22Rv1 (cell line): ENCODE measurements at regions not wholly inside any gene's neighbourhood (a gene's known extent, or its start where the extent isn't known, plus 50 kb on each side); places are given as distances from the start of the nearest gene placed in this dataset.

Experiments used
- H3K27ac ChIP-seq: fragments of 450-650 bp; 2 replicates; pipeline ENCODE4 v1.5.1; 2017
- CTCF ChIP-seq: fragments of 450-650 bp; IDR thresholded peaks from 2 replicates; pipeline ENCODE4 v1.5.1; 2017; ENCODE audit warnings: mild to moderate bottlenecking
- ZFX ChIP-seq: fragments of 450-650 bp; IDR thresholded peaks from 2 replicates; pipeline ENCODE4 v1.6.1; 2017; ENCODE audit warnings: antibody characterized with exemption, borderline replicate concordance

DNA sequence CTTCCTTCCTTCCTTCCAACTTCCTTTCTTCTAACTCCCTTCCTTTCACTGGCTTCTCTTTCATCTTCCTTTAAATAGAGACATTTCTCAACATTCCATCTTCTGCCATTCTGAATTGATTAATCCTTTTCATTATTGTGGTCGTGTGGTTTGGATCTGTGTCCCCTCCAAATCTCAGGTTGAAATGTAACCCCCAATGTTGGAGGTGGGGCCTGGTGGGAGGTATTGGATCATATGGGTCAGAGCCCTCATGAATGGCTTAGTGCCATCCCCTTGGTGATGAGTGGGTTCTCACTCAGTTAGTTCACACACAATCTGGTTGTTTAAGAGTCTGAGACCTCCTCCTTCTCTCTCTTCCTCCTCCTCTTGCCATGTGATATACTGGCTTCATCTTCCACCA, 130.9 kb upstream of the SV2C start:
- no peak for TF ChIP-seq ZFX
- TF ChIP-seq CTCF = no peak
- no peak overlapping the region for H3K27ac ChIP-seq

GRCh38 chr5:75951716-75952115, 131.5 kb upstream of the SV2C start:
- no peak for TF ChIP-seq CTCF
- TF ChIP-seq ZFX = no peak
- no peak overlapping the region for H3K27ac ChIP-seq

GRCh38 chr5:75951158-75951557, 132.0 kb upstream of the SV2C start:
- no peak overlapping the region for H3K27ac ChIP-seq
- TF ChIP-seq CTCF (no peak), ZFX (no peak)

DNA sequence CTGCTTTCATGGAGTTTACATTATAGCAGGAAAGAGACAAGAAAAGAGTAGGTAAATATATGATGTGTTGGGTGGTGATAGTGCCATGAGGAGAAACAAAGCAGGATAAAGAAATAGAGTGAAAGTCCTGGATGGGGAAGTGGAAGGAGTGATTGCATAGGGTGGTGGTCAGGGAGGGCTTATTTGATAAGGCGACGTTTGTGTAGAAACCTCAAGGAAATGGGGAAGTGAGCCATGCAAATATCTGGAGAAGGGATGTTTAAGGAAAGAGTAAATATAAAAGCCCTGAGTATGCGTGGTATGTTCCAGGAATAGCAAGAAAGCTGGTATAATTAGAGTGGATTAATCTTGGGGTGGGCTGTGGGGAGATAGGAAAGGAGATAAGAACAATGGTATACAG, 134.7 kb upstream of the SV2C start:
- no peak overlapping the region for H3K27ac ChIP-seq
- TF ChIP-seq CTCF (no peak), ZFX (no peak)

GRCh38 chr5:75940418-75940817, 142.8 kb upstream of the SV2C start:
- no peak overlapping the region for H3K27ac ChIP-seq
- TF ChIP-seq CTCF (no peak), ZFX (no peak)

GRCh38 chr5:75935572-75935971, 147.6 kb upstream of the SV2C start:
- TF ChIP-seq CTCF (no peak), ZFX (no peak)
- H3K27ac ChIP-seq = no peak overlapping the region

DNA sequence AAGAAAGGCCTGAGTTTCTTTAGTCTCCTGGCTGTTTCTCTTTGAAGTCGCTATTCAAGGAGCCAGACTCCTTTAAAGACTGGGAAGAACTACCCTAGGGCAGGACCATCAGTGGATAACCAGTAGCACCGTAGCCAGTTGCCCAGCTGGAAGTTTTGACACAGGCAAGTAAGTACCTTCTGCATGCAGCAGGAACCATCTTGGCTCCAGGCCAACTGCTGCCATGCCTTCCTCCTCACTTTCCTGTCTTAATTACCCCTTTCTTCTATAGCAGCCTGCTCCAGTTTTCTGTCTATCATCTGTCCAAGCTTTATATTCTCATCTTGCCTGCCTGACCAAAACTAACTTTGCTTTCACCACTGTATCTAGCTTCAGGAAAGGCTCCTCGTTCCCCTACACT, 149.7 kb upstream of the SV2C start:
- TF ChIP-seq ZFX = no peak
- TF ChIP-seq CTCF = no peak
- no peak overlapping the region for H3K27ac ChIP-seq
